ENCODE measurements at regions not wholly inside any gene's neighbourhood (a gene's known extent, or its start where the extent isn't known, plus 50 kb on each side); places are given as distances from the start of the nearest gene placed in this dataset.

DNA sequence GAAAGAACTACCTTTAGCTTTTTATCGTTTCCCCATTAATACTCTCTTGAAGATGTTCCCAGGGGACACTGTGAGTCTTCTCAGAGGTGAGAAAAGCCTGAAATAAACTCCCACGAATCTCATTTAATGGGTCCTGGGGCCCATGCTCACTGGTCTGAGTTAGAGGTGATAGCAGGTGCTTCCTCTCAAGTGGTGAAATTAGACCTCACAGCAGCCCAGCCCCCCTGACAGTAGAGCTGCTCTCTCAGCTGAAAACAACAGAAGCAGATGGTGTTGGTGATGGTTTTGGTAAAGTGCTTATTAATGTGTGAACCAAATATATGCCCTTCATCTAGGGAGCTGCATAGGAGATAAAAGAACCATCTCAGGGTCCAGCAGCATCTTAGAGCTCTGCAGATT is 76.8 kb upstream of the VPREB1 start (continued):
- TF ChIP-seq CHD7 (IDR thresholded peaks at IDR 0.05; ENCODE audit: insufficient replicate concordance, low read length) (no peak), JUN (IDR thresholded peaks at IDR 0.05; ENCODE audit: low read depth, low read length) (no peak), RXRA (IDR thresholded peaks at IDR 0.05; ENCODE audit: insufficient read depth, low read depth, low read length) (no peak), CBX8 (IDR thresholded peaks at IDR 0.05; ENCODE audit: borderline replicate concordance, low read depth, low read length) (no peak), SP1 (IDR thresholded peaks at IDR 0.05; ENCODE audit: low read depth, low read length) (no peak)
- TF ChIP-seq, protein P1, sequence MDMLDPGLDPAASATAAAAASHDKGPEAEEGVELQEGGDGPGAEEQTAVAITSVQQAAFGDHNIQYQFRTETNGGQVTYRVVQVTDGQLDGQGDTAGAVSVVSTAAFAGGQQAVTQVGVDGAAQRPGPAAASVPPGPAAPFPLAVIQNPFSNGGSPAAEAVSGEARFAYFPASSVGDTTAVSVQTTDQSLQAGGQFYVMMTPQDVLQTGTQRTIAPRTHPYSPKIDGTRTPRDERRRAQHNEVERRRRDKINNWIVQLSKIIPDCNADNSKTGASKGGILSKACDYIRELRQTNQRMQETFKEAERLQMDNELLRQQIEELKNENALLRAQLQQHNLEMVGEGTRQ (IDR thresholded peaks at IDR 0.05; ENCODE audit: low read length): no peak
